Hepatocyte (in vitro differentiated cells): ENCODE measurements at regions not wholly inside any gene's neighbourhood (a gene's known extent, or its start where the extent isn't known, plus 50 kb on each side); places are given as distances from the start of the nearest gene placed in this dataset.
"Not testable (repeated sequence)": the region's sequence is repeated elsewhere in the genome, so short reads cannot be mapped to it uniquely, and the experiment has no call there.

Experiments
- CTCF ChIP-seq: fragments of 200-600 bp; sonication (generic); IDR thresholded peaks from 2 replicates; pipeline ENCODE4 v1.5.1; 2016; ENCODE audit warnings: antibody characterized with exemption, mild to moderate bottlenecking; ENCODE audit not compliant: poor library complexity
- EZH2 ChIP-seq: fragments of 200-600 bp; sonication (generic); IDR thresholded peaks from 2 replicates; pipeline ENCODE4 v1.6.1; 2016; ENCODE audit warnings: antibody characterized with exemption, mild to moderate bottlenecking, borderline replicate concordance
- EZH2phosphoT487 ChIP-seq: fragments of 200-600 bp; sonication (generic); IDR thresholded peaks from one replicate; pipeline ENCODE4 v1.6.1; 2018; ENCODE audit warnings: antibody characterized with exemption, mild to moderate bottlenecking, low read depth, moderate library complexity; ENCODE audit not compliant: unreplicated experiment, severe bottlenecking

- TF ChIP-seq EZH2phosphoT487, CTCF, EZH2: not testable (repeated sequence)
Observed at GRCh38 chr2:87417742-87418567, 329.9 kb upstream of the PLGLB2 start.
